SK-N-SH (cell line): ENCODE measurements at regions not wholly inside any gene's neighbourhood (a gene's known extent, or its start where the extent isn't known, plus 50 kb on each side); places are given as distances from the start of the nearest gene placed in this dataset.

Source experiments
- EP300 ChIP-seq, 2 experiments: IDR thresholded peaks; 2 replicates each; pipeline versions ENCODE4 v1.4.0 to v1.6.1; 2012; ENCODE audit warnings: borderline replicate concordance in 1 of 2, low read depth in 1 of 2, low read length in 1 of 2
- EZH2phosphoT487 ChIP-seq: fragments of 200-600 bp; sonication (generic); IDR thresholded peaks from 2 replicates; pipeline ENCODE4 v1.6.1; 2017; ENCODE audit warnings: low read depth, mixed run types, mild to moderate bottlenecking, antibody characterized with exemption, moderate library complexity, borderline replicate concordance
- JUND ChIP-seq: IDR thresholded peaks from 2 replicates; pipeline ENCODE4 v1.4.0; 2012
- YY1 ChIP-seq: IDR thresholded peaks from 2 replicates; pipeline ENCODE4 v1.4.0; 2012; ENCODE audit warnings: low read depth, mild to moderate bottlenecking
- TF ChIP-seq, protein P1 (sequence below): fragments of 200-600 bp; sonication (generic); IDR thresholded peaks from 2 replicates; pipeline ENCODE4 v1.6.1; 2017; ENCODE audit warnings: antibody characterized with exemption, mild to moderate bottlenecking, moderate library complexity
- TF ChIP-seq, protein P2 (sequence below): IDR thresholded peaks from 2 replicates; pipeline ENCODE4 v1.6.1; 2012; ENCODE audit warnings: mild to moderate bottlenecking, low read depth, low read length, moderate library complexity

- TF ChIP-seq, protein P1, sequence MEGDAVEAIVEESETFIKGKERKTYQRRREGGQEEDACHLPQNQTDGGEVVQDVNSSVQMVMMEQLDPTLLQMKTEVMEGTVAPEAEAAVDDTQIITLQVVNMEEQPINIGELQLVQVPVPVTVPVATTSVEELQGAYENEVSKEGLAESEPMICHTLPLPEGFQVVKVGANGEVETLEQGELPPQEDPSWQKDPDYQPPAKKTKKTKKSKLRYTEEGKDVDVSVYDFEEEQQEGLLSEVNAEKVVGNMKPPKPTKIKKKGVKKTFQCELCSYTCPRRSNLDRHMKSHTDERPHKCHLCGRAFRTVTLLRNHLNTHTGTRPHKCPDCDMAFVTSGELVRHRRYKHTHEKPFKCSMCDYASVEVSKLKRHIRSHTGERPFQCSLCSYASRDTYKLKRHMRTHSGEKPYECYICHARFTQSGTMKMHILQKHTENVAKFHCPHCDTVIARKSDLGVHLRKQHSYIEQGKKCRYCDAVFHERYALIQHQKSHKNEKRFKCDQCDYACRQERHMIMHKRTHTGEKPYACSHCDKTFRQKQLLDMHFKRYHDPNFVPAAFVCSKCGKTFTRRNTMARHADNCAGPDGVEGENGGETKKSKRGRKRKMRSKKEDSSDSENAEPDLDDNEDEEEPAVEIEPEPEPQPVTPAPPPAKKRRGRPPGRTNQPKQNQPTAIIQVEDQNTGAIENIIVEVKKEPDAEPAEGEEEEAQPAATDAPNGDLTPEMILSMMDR = no peak
- TF ChIP-seq EP300 (IDR thresholded peaks at IDR 0.05; ENCODE audit: borderline replicate concordance in 1 of 2, low read depth in 1 of 2, low read length in 1 of 2) (no peak), YY1 (no peak), JUND (no peak), EZH2phosphoT487 (no peak)
- TF ChIP-seq, protein P2, sequence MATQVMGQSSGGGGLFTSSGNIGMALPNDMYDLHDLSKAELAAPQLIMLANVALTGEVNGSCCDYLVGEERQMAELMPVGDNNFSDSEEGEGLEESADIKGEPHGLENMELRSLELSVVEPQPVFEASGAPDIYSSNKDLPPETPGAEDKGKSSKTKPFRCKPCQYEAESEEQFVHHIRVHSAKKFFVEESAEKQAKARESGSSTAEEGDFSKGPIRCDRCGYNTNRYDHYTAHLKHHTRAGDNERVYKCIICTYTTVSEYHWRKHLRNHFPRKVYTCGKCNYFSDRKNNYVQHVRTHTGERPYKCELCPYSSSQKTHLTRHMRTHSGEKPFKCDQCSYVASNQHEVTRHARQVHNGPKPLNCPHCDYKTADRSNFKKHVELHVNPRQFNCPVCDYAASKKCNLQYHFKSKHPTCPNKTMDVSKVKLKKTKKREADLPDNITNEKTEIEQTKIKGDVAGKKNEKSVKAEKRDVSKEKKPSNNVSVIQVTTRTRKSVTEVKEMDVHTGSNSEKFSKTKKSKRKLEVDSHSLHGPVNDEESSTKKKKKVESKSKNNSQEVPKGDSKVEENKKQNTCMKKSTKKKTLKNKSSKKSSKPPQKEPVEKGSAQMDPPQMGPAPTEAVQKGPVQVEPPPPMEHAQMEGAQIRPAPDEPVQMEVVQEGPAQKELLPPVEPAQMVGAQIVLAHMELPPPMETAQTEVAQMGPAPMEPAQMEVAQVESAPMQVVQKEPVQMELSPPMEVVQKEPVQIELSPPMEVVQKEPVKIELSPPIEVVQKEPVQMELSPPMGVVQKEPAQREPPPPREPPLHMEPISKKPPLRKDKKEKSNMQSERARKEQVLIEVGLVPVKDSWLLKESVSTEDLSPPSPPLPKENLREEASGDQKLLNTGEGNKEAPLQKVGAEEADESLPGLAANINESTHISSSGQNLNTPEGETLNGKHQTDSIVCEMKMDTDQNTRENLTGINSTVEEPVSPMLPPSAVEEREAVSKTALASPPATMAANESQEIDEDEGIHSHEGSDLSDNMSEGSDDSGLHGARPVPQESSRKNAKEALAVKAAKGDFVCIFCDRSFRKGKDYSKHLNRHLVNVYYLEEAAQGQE = no peak
These were observed 72.4 kb upstream of the GTSF1L start for GRCh38 chr20:43799150-43799711.
